ENCODE measurements at regions not wholly inside any gene's neighbourhood (a gene's known extent, or its start where the extent isn't known, plus 50 kb on each side); places are given as distances from the start of the nearest gene placed in this dataset.

- no peaks in the 10 kb centered on the region for H3K9me3 ChIP-seq (ENCODE audit: control insufficient read depth, insufficient read depth, low read length)
- H3K4me3 ChIP-seq (ENCODE audit: low read length), result no peak overlapping the region
- H3K4me1 ChIP-seq (ENCODE audit: control insufficient read depth, low read length), result no peaks in the 10 kb centered on the region
- H3K36me3 ChIP-seq (ENCODE audit: control insufficient read depth, low read length), result no peaks in the 10 kb centered on the region
- H3K9me2 ChIP-seq (replicated peaks; ENCODE audit: control insufficient read depth, low read length), result no peaks in the 10 kb centered on the region
- no peak overlapping the region for H3K27ac ChIP-seq (ENCODE audit: low read depth, low read length)
- no peaks in the 10 kb centered on the region for H4K20me1 ChIP-seq (ENCODE audit: control insufficient read depth, insufficient read depth, low read depth, low read length)
- no peak overlapping the region for H3K4me2 ChIP-seq (ENCODE audit: low read length)
- no peaks in the 10 kb centered on the region for H3K79me2 ChIP-seq (ENCODE audit: control insufficient read depth, low read length)
- H3K27me3 ChIP-seq (ENCODE audit: control insufficient read depth, low read length), result no peaks in the 10 kb centered on the region
- TF ChIP-seq CTCF (IDR thresholded peaks at IDR 0.05; ENCODE audit: low read depth, low read length, poor library complexity, severe bottlenecking), result no peak
- no peak for TF ChIP-seq EZH2phosphoT487 (IDR thresholded peaks at IDR 0.05; ENCODE audit: borderline replicate concordance, low read length)
- no peaks in the 10 kb centered on the region for H3F3A ChIP-seq (ENCODE audit: control insufficient read depth, insufficient read depth)
Observed at GRCh38 chr7:155908385-155908784, 96.1 kb upstream of the SHH start.

- Histone ChIP-seq H3K9me3 (ENCODE audit: control insufficient read depth, insufficient read depth, low read length) (no peaks in the 10 kb centered on the region), H3K79me2 (ENCODE audit: control insufficient read depth, low read length) (no peaks in the 10 kb centered on the region), H4K20me1 (ENCODE audit: control insufficient read depth, insufficient read depth, low read depth, low read length) (no peaks in the 10 kb centered on the region), H3K27me3 (ENCODE audit: control insufficient read depth, low read length) (no peaks in the 10 kb centered on the region), H3K4me3 (ENCODE audit: low read length) (no peak overlapping the region), H3K4me1 (ENCODE audit: control insufficient read depth, low read length) (no peaks in the 10 kb centered on the region), H3K27ac (ENCODE audit: low read depth, low read length) (no peak overlapping the region), H3K9me2 (replicated peaks; ENCODE audit: control insufficient read depth, low read length) (no peaks in the 10 kb centered on the region), H3K36me3 (ENCODE audit: control insufficient read depth, low read length) (no peaks in the 10 kb centered on the region), H3F3A (ENCODE audit: control insufficient read depth, insufficient read depth) (no peaks in the 10 kb centered on the region), H3K4me2 (ENCODE audit: low read length) (no peak overlapping the region)
- no peak for TF ChIP-seq CTCF (IDR thresholded peaks at IDR 0.05; ENCODE audit: low read depth, low read length, poor library complexity, severe bottlenecking)
- TF ChIP-seq EZH2phosphoT487 (IDR thresholded peaks at IDR 0.05; ENCODE audit: borderline replicate concordance, low read length), result no peak
Observed at GRCh38 chr7:155907450-155908200, 95.4 kb upstream of the SHH start.

- Histone ChIP-seq H3K4me1 (ENCODE audit: control insufficient read depth, low read length) (no peaks in the 10 kb centered on the region), H3K27me3 (ENCODE audit: control insufficient read depth, low read length) (no peaks in the 10 kb centered on the region)
Observed at GRCh38 chr7:155901176-155901575, 88.9 kb upstream of the SHH start.

More at GRCh38 chr7:155901176-155901575, 88.9 kb upstream of the SHH start:
- no peaks in the 10 kb centered on the region for H4K20me1 ChIP-seq (ENCODE audit: control insufficient read depth, insufficient read depth, low read depth, low read length)
- TF ChIP-seq CTCF (IDR thresholded peaks at IDR 0.05; ENCODE audit: low read depth, low read length, poor library complexity, severe bottlenecking) (no peak), EZH2phosphoT487 (IDR thresholded peaks at IDR 0.05; ENCODE audit: borderline replicate concordance, low read length) (no peak)
- no peaks in the 10 kb centered on the region for H3K36me3 ChIP-seq (ENCODE audit: control insufficient read depth, low read length)
- H3K79me2 ChIP-seq (ENCODE audit: control insufficient read depth, low read length), result no peaks in the 10 kb centered on the region
- 0 out of 2 replicates have a peak, but pooled peaks cover 3% of the 10 kb centered on the region for H3K9me3 ChIP-seq (ENCODE audit: control insufficient read depth, insufficient read depth, low read length)
- no peaks in the 10 kb centered on the region for H3K9me2 ChIP-seq (replicated peaks; ENCODE audit: control insufficient read depth, low read length)
- H3F3A ChIP-seq (ENCODE audit: control insufficient read depth, insufficient read depth), result no peaks in the 10 kb centered on the region
- no peak overlapping the region for H3K27ac ChIP-seq (ENCODE audit: low read depth, low read length)
- no peak overlapping the region for H3K4me2 ChIP-seq (ENCODE audit: low read length)
- no peak overlapping the region for H3K4me3 ChIP-seq (ENCODE audit: low read length)

Data from DOHH2 (cell line).